ENCODE measurements at regions not wholly inside any gene's neighbourhood (a gene's known extent, or its start where the extent isn't known, plus 50 kb on each side); places are given as distances from the start of the nearest gene placed in this dataset.

GRCh38 chr4:85222561-85222960 lies 252.4 kb upstream of the ARHGAP24 start:
- intact Hi-C loops (cut with DNase I), result no loop called here
- no peak overlapping the region for H3K27ac ChIP-seq (ENCODE audit: low read depth in 1 of 2, low read length in 2 of 2)
- ATAC-seq (ENCODE audit: low FRiP score) (no peak), DNase-seq (no peak)
- H3K4me1 ChIP-seq (ENCODE audit: control insufficient read depth in 1 of 2, insufficient read depth in 2 of 2, low read length in 2 of 2), result no peaks in the 10 kb centered on the region
- no peaks in the 10 kb centered on the region for H3K36me3 ChIP-seq (ENCODE audit: control insufficient read depth in 1 of 2, insufficient read depth in 2 of 2, low read length in 1 of 2)
- no peak overlapping the region for H3K4me3 ChIP-seq (ENCODE audit: low read length in 2 of 2)
- WGBS, 2 donors, result 68 to 69% methylated on average over 4 of the region's 4 CpGs
- peaks cover 8% of the 10 kb centered on the region for H3K9me3 ChIP-seq (ENCODE audit: control insufficient read depth, low read length)
- H3K27me3 ChIP-seq (ENCODE audit: control insufficient read depth in 1 of 2, insufficient read depth in 2 of 2, low read length in 1 of 2), result no peaks in the 10 kb centered on the region

GRCh38 chr4:85228264-85228663 lies 246.7 kb upstream of the ARHGAP24 start:
- H3K27me3 ChIP-seq (ENCODE audit: control insufficient read depth in 1 of 2, insufficient read depth in 2 of 2, low read length in 1 of 2), result no peaks in the 10 kb centered on the region
- H3K9me3 ChIP-seq (ENCODE audit: control insufficient read depth, low read length), result peaks cover 3% of the 10 kb centered on the region
- no peaks in the 10 kb centered on the region for H3K36me3 ChIP-seq (ENCODE audit: control insufficient read depth in 1 of 2, insufficient read depth in 2 of 2, low read length in 1 of 2)
- DNase-seq (no peak), ATAC-seq (ENCODE audit: low FRiP score) (no peak)
- H3K4me3 ChIP-seq (ENCODE audit: low read length in 2 of 2), result no peak overlapping the region
- WGBS, 2 donors, result 53 to 67% methylated on average over 2 of the region's 2 CpGs
- H3K4me1 ChIP-seq (ENCODE audit: control insufficient read depth in 1 of 2, insufficient read depth in 2 of 2, low read length in 2 of 2), result no peaks in the 10 kb centered on the region
- intact Hi-C loops (cut with DNase I), result no loop called here
- H3K27ac ChIP-seq (ENCODE audit: low read depth in 1 of 2, low read length in 2 of 2), result no peak overlapping the region

- H3K36me3 ChIP-seq (ENCODE audit: control insufficient read depth in 1 of 2, insufficient read depth in 2 of 2, low read length in 1 of 2), result no peaks in the 10 kb centered on the region
- no peaks in the 10 kb centered on the region for H3K9me3 ChIP-seq (ENCODE audit: control insufficient read depth, low read length)
- WGBS, 2 donors, result 73 to 75% methylated on average over 3 of the region's 3 CpGs
- intact Hi-C loops (cut with DNase I), result no loop called here
- no peaks in the 10 kb centered on the region for H3K4me1 ChIP-seq (ENCODE audit: control insufficient read depth in 1 of 2, insufficient read depth in 2 of 2, low read length in 2 of 2)
- DNase-seq, result no peak
- no peak for ATAC-seq (ENCODE audit: low FRiP score)
- H3K4me3 ChIP-seq (ENCODE audit: low read length in 2 of 2), result no peak overlapping the region
- no peaks in the 10 kb centered on the region for H3K27me3 ChIP-seq (ENCODE audit: control insufficient read depth in 1 of 2, insufficient read depth in 2 of 2, low read length in 1 of 2)
- H3K27ac ChIP-seq (ENCODE audit: low read depth in 1 of 2, low read length in 2 of 2), result no peak overlapping the region
Observed at GRCh38 chr4:85233516-85233915, 241.4 kb upstream of the ARHGAP24 start.

- no peak overlapping the region for H3K4me3 ChIP-seq (ENCODE audit: low read length in 2 of 2)
- H3K27me3 ChIP-seq (ENCODE audit: control insufficient read depth in 1 of 2, insufficient read depth in 2 of 2, low read length in 1 of 2), result no peaks in the 10 kb centered on the region
- no peaks in the 10 kb centered on the region for H3K4me1 ChIP-seq (ENCODE audit: control insufficient read depth in 1 of 2, insufficient read depth in 2 of 2, low read length in 2 of 2)
- ATAC-seq (ENCODE audit: low FRiP score) (no peak), DNase-seq (no peak)
- 74 to 84% methylated on average over 1 of the region's 1 CpG for WGBS, 2 donors
- H3K36me3 ChIP-seq (ENCODE audit: control insufficient read depth in 1 of 2, insufficient read depth in 2 of 2, low read length in 1 of 2), result no peaks in the 10 kb centered on the region
- no peaks in the 10 kb centered on the region for H3K9me3 ChIP-seq (ENCODE audit: control insufficient read depth, low read length)
- H3K27ac ChIP-seq (ENCODE audit: low read depth in 1 of 2, low read length in 2 of 2), result no peak overlapping the region
- intact Hi-C loops (cut with DNase I), result no loop called here
Observed at GRCh38 chr4:85243857-85244256, 231.1 kb upstream of the ARHGAP24 start.

GRCh38 chr4:85244638-85245037 lies 230.3 kb upstream of the ARHGAP24 start:
- no peak for ATAC-seq (ENCODE audit: low FRiP score)
- Histone ChIP-seq H3K36me3 (ENCODE audit: control insufficient read depth in 1 of 2, insufficient read depth in 2 of 2, low read length in 1 of 2) (no peaks in the 10 kb centered on the region), H3K27ac (ENCODE audit: low read depth in 1 of 2, low read length in 2 of 2) (no peak overlapping the region), H3K27me3 (ENCODE audit: control insufficient read depth in 1 of 2, insufficient read depth in 2 of 2, low read length in 1 of 2) (no peaks in the 10 kb centered on the region), H3K4me1 (ENCODE audit: control insufficient read depth in 1 of 2, insufficient read depth in 2 of 2, low read length in 2 of 2) (no peaks in the 10 kb centered on the region), H3K4me3 (ENCODE audit: low read length in 2 of 2) (no peak overlapping the region), H3K9me3 (ENCODE audit: control insufficient read depth, low read length) (no peaks in the 10 kb centered on the region)
- DNase-seq, result no peak
- 89 to 92% methylated on average over 1 of the region's 1 CpG for WGBS, 2 donors
- intact Hi-C loops (cut with DNase I), result no loop called here

GRCh38 chr4:85246055-85246454 lies 228.9 kb upstream of the ARHGAP24 start:
- Histone ChIP-seq H3K36me3 (ENCODE audit: control insufficient read depth in 1 of 2, insufficient read depth in 2 of 2, low read length in 1 of 2) (no peaks in the 10 kb centered on the region), H3K4me1 (ENCODE audit: control insufficient read depth in 1 of 2, insufficient read depth in 2 of 2, low read length in 2 of 2) (no peaks in the 10 kb centered on the region), H3K9me3 (ENCODE audit: control insufficient read depth, low read length) (no peaks in the 10 kb centered on the region), H3K27ac (ENCODE audit: low read depth in 1 of 2, low read length in 2 of 2) (no peak overlapping the region), H3K27me3 (ENCODE audit: control insufficient read depth in 1 of 2, insufficient read depth in 2 of 2, low read length in 1 of 2) (no peaks in the 10 kb centered on the region), H3K4me3 (ENCODE audit: low read length in 2 of 2) (no peak overlapping the region)
- peak in 1 of 2 donors; percentile 68 for DNase-seq
- 93 to 95% methylated on average over 21 of the region's 21 CpGs for WGBS, 2 donors
- no peak for ATAC-seq (ENCODE audit: low FRiP score)
- intact Hi-C loops (cut with DNase I), result no loop called here

- no peaks in the 10 kb centered on the region for H3K36me3 ChIP-seq (ENCODE audit: control insufficient read depth in 1 of 2, insufficient read depth in 2 of 2, low read length in 1 of 2)
- intact Hi-C loops (cut with DNase I), result no loop called here
- H3K4me3 ChIP-seq (ENCODE audit: low read length in 2 of 2), result no peak overlapping the region
- no peak for ATAC-seq (ENCODE audit: low FRiP score)
- no peak for DNase-seq
- H3K27me3 ChIP-seq (ENCODE audit: control insufficient read depth in 1 of 2, insufficient read depth in 2 of 2, low read length in 1 of 2), result no peaks in the 10 kb centered on the region
- 58 to 79% methylated on average over 4 of the region's 4 CpGs for WGBS, 2 donors
- H3K27ac ChIP-seq (ENCODE audit: low read depth in 1 of 2, low read length in 2 of 2), result no peak overlapping the region
- no peaks in the 10 kb centered on the region for H3K4me1 ChIP-seq (ENCODE audit: control insufficient read depth in 1 of 2, insufficient read depth in 2 of 2, low read length in 2 of 2)
- H3K9me3 ChIP-seq (ENCODE audit: control insufficient read depth, low read length), result no peaks in the 10 kb centered on the region
Observed at GRCh38 chr4:85250852-85251251, 224.1 kb upstream of the ARHGAP24 start.

- intact Hi-C loops (cut with DNase I), result no loop called here
- WGBS, 2 donors, result 47 to 48% methylated on average over 1 of the region's 1 CpG
- Histone ChIP-seq H3K27ac (ENCODE audit: low read depth in 1 of 2, low read length in 2 of 2) (no peak overlapping the region), H3K4me3 (ENCODE audit: low read length in 2 of 2) (no peak overlapping the region), H3K4me1 (ENCODE audit: control insufficient read depth in 1 of 2, insufficient read depth in 2 of 2, low read length in 2 of 2) (no peaks in the 10 kb centered on the region), H3K36me3 (ENCODE audit: control insufficient read depth in 1 of 2, insufficient read depth in 2 of 2, low read length in 1 of 2) (no peaks in the 10 kb centered on the region), H3K9me3 (ENCODE audit: control insufficient read depth, low read length) (no peaks in the 10 kb centered on the region), H3K27me3 (ENCODE audit: control insufficient read depth in 1 of 2, insufficient read depth in 2 of 2, low read length in 1 of 2) (no peaks in the 10 kb centered on the region)
- DNase-seq (no peak), ATAC-seq (ENCODE audit: low FRiP score) (no peak)
Observed at GRCh38 chr4:85257817-85258370, 217.1 kb upstream of the ARHGAP24 start.

- Histone ChIP-seq H3K36me3 (ENCODE audit: control insufficient read depth in 1 of 2, insufficient read depth in 2 of 2, low read length in 1 of 2) (no peaks in the 10 kb centered on the region), H3K4me1 (ENCODE audit: control insufficient read depth in 1 of 2, insufficient read depth in 2 of 2, low read length in 2 of 2) (no peaks in the 10 kb centered on the region), H3K27ac (ENCODE audit: low read depth in 1 of 2, low read length in 2 of 2) (no peak overlapping the region), H3K9me3 (ENCODE audit: control insufficient read depth, low read length) (no peaks in the 10 kb centered on the region), H3K4me3 (ENCODE audit: low read length in 2 of 2) (no peak overlapping the region), H3K27me3 (ENCODE audit: control insufficient read depth in 1 of 2, insufficient read depth in 2 of 2, low read length in 1 of 2) (no peaks in the 10 kb centered on the region)
- intact Hi-C loops (cut with DNase I), result no loop called here
- ATAC-seq (ENCODE audit: low FRiP score) (no peak), DNase-seq (no peak)
- WGBS, 2 donors, result 74 to 80% methylated on average over 1 of the region's 1 CpG
Observed at GRCh38 chr4:85260064-85260463, 214.9 kb upstream of the ARHGAP24 start.
